Fibroblast of peridontal ligament (primary cell): ENCODE measurements at regions not wholly inside any gene's neighbourhood (a gene's known extent, or its start where the extent isn't known, plus 50 kb on each side); places are given as distances from the start of the nearest gene placed in this dataset.

Experiments
- DNase-seq: peaks from one replicate; pipeline ENCODE4 v3.0.0-alpha.2; 2010; ENCODE audit errors: extremely low read depth

DNA sequence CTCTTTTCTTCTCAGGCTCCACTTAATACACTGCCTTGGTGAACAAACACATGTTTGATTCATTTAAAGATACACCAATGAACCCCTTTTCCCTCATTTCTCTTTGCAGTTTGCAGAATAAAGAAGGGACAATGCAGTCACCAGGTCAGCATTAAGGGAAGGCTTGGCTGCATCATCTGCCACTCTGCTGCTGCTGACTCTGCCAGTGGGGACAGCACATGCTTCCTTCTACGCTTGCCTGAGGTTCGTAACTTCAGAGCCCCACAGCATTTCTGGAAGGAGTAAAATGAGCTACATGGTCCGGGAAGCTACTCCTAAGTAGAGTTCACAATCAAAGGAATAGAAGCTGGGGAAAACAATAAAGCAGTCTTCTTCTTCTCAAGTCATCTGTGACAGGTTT lies 178.9 kb upstream of the GATB start:
- no peak for DNase-seq

DNA sequence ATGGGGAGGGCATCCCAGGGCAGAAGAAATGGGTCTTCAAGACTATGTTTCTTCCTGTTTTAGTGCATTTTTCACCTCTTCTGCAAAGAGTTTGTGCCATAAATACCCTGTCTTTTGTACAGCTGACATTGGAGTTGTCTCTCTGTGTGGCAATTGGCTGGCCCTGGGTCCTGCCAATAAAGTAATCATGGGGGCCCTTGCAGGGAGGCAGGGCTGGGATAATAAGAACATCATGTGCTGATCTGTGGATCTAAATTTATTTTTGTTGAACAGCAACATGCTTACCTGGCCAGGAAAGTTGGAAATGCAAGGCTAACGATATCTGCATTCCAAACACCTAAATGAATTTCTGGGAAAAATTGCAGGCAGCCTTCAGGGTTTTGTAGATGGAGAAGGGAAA lies 174.6 kb upstream of the GATB start:
- no peak for DNase-seq

DNA sequence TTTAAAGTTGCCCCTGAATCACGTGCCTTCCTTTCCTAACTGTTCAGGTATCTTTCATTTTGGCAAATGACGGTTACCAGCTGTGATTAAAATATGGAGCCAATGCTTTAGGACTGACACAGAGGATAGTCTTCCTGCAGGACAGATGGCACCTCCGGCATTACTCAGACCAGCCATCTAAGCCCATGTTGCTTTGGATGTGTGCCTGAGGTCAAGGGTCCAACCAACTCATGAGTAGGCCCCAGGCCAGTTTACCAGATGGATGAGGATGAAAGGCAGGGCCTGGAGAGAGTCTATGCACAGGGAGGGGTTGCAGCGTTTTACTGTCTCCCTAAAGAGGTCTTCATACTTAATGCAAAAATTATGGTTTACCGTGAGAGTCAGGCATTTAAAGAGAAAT lies 174.0 kb upstream of the GATB start:
- no peak for DNase-seq

DNA sequence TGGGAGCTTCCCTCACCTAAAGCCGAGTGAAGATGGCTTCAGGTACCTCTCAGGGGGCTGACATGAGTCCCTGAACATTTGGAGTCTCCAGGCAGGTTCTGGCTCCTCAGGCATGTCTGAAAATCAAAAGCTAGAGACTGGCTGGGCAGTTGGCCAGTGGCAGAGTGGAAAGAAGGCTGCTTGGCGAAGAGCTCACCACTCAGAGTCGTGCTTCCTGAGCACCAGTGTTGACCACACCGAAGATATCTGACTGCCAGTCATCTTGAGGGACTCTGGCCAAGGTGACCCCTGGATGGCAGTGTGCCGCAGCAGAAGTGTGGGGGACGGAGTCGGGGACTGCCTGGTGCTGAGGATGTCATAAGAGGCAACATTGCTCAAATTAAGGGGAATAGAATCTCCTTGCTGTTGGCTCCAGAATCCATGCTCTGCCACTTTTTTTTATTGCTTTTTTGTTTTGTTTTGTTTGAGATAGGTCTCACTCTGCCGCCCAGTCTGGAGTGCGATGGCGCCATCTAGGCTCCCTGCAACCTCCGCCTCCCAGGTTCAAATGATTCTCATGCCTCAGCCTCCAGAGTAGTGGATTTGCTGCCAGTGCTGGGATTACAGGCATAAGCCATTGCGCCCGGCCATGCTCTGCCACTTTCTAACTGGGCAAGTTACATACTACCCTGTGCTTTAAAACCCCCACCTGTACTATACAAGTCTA lies 172.5 kb upstream of the GATB start:
- DNase-seq: no peak

DNA sequence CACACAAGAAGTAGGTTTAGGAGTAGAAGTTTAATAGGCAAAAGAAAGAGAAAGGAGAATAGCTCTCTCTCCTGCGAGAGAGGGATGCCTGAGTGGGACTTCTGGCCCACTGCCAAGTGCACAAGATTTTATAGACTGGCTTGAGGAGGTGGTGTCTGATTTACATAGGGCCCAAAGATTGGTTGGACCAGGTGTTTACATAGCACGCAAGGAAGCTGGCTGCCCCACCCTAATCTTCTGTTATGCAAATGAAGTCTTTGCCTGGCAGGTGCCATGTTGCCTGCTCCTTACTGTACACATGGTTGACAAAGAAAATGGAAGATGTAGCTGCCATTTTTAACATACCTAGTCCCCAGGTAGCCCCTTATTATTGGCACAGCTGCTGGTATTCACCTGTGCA lies 170.8 kb upstream of the GATB start:
- no peak for DNase-seq

DNA sequence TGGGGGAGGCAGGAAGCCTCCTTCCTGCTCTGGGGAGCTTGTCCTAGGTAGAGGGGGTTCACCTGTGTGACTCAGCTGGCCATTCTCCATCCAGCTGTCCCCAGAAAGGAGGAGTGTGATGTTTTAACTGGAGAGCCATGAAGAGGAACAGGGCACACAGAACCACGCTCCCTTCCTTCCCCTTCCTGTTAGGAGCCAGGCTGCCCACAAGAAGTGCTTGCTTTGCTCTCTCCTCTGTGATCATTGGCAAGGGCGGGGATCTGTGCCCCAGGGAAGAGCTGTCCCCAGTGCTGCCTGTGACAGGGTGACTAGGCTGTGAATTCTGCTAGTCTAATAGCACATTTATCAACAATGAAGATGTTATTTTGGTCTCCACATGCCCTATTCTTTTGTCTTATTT lies 169.6 kb upstream of the GATB start:
- no peak for DNase-seq

DNA sequence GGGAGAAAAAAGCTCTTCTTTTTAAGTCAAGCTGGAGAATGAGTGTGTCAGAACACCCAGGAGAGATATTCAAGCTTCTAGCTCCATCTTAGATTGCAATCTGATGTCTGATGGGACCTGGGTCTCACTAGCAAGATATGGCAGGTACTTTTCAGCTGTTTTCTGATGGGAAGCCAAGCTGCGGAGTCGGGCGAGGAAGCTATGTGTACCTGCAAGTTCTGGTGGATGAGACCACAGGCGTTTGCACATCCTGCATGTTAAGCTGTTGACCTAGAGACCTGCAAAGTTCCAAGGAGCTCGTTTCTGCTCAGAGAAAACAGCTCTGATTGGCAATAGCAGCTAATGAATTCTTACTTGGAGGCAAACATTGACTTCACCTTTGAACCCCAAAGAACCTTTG lies 167.3 kb upstream of the GATB start:
- DNase-seq: no peak

DNA sequence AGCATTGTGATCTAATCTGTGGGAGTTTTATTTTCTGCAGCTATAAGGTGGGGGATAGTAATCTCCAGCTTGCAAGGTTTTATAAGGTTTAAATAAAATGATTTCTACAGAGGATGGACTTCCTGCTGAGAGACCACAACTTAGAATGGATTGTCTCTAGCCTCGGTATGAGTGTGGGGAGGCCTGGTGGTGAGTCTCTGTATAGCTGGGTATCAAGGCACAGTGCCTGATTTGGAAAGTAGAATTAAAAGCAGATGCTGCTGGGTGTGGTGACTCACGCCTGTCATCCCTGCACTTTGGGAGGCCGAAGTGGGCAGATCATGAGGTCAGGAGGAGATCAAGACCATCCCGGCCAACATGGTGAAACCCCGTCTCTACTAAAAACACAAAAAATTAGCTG lies 162.0 kb upstream of the GATB start:
- DNase-seq: no peak

DNA sequence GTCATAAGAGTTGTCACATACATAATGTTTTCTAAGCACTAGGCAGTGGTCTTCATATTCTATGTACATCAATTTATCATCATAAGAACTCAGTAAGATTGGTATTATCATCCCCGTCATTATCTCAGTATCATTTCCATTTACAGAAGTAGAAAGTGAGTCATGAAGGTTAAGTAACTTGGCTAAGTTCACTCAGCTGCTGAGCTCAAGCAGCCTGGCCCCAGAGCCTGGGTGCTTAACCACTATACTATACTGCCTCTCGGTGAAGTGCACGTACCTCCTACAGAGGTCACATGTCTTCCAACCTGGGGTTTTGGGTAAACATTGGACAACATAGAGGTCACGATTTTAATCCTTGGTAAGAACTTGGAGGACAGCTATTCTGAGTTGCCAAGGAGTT lies 161.5 kb upstream of the GATB start:
- DNase-seq: no peak

DNA sequence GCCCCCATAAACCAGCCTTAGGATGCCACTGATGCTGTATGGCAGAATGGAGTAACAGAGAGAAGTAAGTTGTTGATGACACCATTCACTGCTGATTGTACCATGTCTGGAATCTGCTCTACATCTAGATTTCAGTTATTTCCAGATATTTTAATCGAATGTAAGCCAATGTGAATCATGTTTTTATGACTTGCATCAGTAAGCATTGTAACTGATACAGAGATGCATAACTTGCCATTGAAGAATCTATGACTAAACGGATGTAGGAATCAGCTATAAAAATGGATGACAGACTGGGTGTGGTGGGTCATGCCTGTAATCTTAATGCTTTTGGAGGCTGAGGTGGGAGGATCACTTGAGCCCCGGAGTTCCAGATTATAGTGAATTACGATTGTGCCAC lies 161.0 kb upstream of the GATB start:
- peak; percentile 66 for DNase-seq

DNA sequence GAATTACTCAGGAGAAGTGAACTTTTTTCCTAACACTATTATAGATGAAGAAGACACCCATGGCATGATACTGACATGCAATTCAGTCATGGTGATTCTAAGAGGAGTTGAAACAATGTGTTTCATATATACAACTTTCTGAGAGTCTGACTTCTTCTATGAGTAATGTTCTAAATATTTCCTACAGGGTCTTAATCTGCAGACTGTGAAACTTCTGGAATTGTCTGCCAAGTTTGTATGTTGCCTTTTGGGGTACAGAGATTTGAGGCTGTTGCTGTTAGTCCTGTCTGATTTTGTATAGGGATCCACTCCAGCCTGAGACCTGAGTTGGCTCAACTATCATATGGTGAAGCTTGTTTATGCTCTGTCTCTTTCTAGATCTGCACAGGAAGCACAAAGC lies 160.6 kb upstream of the GATB start:
- DNase-seq: peak; percentile 77

DNA sequence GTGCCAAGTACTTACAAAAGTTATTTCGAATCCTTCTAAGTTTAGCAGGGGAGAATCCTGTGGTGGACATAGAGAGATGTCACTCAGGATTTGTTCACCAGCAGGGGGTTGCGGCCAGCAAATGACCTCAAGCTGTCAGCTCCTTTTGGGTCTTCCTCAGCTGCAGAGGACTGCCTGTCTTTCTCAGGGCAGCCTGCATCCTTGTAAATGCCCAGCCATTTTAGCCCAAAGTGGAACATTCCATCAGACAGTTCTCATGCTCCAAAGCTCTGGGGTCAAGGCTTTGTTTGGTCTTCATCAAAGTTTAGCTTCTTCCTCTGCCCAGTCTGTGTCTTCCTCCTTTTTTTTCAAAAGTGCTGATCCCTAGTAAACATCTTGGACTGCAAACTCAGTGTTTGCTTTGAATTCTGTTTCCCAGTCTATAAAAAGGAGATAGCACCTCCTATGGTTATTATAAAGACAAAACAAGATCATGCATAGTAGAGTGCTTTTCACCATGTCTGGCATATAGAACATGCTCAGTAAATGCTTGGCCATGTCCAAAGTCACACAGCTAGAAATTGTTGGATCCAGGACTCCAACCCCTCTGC lies 156.4 kb upstream of the GATB start:
- DNase-seq: no peak

DNA sequence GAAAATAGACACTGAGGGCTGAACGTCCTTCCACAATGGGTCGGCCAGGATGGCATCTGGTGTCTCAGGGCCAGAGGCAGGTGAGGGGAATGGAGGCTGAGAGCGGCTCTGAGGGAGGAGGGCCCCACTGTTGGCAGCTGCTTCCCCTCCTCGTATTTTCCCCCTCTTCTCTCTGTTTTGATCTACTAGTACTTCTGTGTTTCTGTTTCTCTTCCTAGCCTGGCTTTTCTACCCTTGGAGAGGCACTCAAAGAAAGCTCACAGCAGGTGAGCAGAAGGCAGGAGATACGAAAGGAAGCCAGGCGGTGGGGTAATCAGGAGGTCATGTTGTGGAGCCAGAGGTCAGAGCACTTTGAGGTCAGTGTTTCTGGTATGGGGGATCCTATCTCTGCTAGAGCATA lies 151.8 kb upstream of the GATB start:
- no peak for DNase-seq

DNA sequence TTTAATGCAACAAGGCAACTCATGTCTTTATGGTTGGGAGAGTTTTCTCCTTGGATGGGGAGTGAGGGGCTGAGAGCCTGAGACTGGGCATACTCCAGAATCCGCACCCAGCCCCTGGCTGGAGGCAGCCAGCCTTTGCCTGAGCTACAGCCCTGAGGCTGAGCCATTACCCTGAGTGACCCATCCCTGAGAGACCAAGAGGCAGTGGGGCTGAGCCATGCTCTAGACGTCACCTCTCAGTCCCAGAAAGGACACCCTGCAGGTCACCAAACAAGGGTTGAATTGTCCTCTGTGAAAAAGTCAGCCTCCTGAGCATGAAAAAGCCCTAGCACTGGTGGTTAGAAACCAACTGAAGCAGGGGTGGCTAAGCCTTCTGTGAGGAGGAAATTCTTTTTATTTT lies 151.2 kb upstream of the GATB start:
- no peak for DNase-seq

DNA sequence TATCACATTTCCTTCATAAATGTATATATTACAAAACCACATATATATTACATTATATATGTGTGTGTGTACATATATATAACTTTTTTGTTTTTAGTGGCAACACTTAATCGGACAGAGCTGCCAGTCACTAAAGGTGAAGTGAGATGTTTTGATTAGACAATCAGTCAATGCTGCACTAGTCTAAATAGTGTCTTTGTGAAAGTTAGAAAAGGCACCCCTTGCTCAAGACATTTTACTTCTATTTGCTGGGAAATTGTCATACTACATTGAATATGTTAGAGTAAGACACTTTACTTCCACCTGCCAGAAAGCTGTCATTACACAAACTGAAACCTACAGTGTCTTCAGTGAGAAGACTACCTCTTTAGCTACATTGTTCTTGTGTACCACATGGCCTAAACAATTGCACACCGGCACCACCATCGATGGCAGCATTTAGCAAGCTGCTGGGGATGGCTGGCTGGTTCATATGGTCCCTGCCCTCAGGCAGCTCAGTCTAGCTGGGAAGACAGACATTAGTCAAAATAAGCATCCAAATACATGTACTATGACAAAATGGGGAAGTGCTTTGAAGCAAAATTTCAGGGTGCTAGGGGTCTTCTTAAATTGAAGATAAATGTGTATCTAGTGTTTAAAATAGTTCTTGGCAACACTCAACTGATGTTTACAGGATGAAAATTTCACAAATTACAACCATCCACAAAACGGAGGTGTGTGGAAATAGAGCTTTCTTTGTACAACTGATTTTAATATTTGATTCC lies 148.1 kb upstream of the GATB start:
- no peak for DNase-seq

DNA sequence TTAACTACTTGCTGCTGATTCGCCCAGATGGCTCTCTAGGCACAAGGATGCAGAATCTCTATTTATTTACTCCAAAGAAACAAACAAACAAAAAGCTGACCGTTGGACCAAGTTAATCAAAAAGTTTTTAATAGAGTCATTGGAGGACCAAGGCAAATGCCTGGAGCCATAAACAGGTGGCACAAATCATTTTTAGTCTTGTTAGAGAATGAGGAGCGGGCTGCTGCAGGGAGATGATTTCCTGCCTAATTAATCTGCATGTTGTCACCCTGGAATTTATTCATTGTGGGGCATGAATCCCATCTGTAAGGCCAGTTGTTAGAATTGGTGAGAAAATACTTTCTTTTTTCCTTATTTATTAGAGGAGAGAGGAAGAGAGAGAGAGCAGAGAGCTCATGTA lies 147.4 kb upstream of the GATB start:
- DNase-seq: no peak

DNA sequence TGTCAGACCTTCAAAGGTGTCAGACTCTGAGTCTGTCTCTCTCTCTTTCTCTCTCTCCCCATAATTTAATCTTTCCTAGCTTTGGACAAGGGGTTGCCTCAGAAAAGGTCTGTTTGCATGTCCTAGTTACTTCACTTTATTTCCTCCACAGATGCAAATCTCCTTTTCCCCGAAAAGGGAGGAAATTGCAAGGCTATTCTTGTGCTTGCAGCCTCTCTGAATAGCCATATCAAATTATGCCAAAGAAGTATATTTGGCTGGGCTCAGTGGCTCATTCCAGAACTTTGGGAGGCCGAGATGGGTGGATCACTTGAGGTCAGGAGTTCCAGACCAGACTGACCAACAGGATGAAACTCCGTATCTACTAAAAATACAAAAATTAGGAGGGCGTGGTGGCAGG lies 145.6 kb upstream of the GATB start:
- no peak for DNase-seq

DNA sequence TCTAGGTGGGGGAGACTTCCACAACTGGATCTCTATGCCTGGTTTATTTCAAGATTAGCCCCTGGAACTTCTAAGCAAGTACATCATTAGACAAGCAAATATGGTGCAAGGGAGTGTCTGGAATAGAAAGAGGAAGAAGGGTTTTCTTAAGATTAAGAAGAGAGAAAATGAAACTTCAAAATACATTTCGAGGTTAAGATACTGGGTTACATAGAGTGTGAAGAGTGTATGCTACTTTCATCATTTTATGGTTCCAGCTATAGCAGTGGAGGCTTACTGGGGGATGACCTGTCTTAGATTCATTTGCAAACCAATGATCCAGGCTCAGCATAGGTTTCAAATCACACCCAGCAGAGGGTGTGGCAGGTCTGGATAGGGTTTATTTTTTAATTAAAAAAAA lies 144.4 kb upstream of the GATB start:
- DNase-seq: no peak

DNA sequence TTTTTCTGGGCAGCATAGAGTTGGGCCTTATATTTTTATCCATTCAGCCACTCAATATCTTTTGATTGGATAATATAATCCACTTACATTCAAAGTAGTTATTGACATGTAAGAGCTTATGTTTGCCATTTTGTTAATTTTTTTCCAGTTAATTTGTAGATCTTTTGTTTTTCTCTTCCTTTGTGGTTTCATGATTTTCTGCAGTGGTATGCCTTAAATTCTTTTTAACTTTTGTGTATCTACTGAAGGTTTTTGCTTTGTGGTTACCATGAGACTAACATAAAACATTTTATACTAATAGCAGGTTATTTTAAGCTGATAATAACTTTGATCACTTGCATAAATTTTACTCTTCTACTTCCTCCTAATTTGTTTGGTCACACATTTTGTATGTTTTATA lies 140.8 kb upstream of the GATB start:
- no peak for DNase-seq

DNA sequence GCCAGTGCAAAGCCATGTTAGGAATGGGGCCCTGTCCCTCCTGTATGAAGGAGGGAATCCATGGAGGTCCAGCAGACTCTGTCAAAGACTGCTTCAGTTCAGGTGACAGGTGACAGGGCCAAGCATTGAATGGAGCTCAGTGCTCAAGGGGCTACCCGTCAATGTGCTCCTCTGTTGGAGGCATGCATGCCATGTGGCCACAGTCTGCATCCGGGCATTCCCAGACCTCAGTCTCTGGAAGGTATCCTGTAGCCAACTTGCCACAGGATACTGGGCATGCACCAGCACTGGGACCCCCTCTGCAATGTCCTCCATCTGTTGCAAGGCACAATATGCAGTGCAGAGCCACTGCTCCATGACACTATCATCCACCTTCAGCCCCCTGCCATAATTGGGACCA lies 136.1 kb upstream of the GATB start:
- no peak for DNase-seq

DNA sequence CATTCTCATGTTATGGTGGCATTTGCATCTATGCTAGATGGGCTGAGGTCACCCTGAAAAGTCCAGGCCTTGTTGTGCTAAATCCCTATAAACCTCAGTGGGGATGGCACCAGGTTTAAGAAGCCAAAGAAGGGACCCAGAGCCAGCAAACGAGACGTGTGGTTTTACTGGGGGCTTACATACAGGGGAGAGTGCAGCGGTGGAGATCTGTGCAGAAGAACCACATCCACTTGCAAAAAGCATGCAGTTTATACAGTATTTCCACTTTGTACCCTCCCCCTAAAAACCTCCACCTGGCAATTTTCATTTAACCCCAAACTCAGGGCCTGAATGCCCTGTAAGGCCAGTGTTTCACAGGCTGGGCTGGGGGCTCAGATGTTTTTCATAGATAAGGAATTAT lies 134.9 kb upstream of the GATB start:
- no peak for DNase-seq

DNA sequence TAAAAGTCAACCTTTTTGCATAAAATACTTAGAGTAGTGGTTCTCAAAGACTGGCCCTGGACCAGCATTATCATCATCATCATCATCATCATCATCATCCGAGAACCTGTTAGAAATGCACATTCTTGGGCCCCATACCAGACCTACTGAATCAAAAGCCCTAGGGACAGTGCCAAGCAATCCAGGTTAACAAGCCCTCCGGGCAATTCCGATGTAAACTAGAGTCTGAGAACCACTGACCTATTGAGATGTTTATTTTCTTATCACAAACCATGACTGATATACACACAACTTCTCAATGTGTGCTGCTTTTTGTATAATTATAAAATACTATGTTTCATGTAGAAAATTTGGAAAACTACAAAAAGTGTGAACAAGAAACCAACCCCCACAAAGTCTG lies 133.4 kb upstream of the GATB start:
- DNase-seq: no peak

DNA sequence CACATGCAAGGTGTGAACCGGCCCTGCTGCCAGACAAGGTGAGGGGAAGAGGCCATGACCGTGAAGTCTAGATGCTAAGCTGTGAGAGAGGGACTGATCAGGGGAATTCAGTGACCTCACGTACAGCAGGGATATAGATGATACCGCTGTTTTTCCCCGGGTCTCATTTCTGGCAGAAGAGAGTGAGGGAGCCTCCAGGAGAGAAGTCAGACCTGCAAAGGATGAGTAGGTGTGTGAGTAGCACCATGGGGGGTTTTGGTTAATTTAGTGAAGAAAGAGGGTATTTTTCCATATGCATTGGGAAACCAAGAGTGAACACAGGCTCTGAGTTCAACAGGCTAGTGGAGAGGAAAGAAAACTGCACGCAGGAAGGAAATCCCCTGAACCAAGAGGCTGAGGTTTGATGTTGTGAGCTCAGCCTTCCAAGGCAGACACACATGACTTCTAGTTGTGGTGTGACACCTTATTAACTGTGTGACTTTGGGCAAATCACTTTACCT lies 127.6 kb upstream of the GATB start:
- DNase-seq: no peak
